Endothelial cell of umbilical vein (primary cell): ENCODE measurements at regions not wholly inside any gene's neighbourhood (a gene's known extent, or its start where the extent isn't known, plus 50 kb on each side); places are given as distances from the start of the nearest gene placed in this dataset.

Experiments used
- BruUV-seq: library from RNA; stranded (reverse); fragments of 400-500 nt; replicated peaks from 2 replicates; lab custom pipeline; 2021; lab: Mats Ljungman, UMichigan
- CTCF ChIA-PET: fragments of 300-600, 350-600 bp; sonication (Branson Sonifier 250); formaldehyde crosslinking; loops from one replicate; lab custom pipeline; 2021; ENCODE audit warnings: antibody characterized with exemption, inconsistent platforms; lab: Charles Lee
- POLR2A ChIA-PET: fragments of 300-600, 350-600 bp; sonication (Branson Sonifier 250); formaldehyde crosslinking; loops from one replicate; lab custom pipeline; 2021; ENCODE audit warnings: antibody characterized with exemption, inconsistent platforms; lab: Charles Lee
- DNase-seq: peaks from one replicate; pipeline ENCODE4 v3.0.0-alpha.2; 2011; ENCODE audit warnings: low read depth, low spot score
- FAIRE-seq: peaks from 2 replicates; lab custom pipeline; 2011; peaks lifted over from hg19 to GRCh38; lab: Jason Lieb, UNC
- H2AFZ ChIP-seq: 2 replicates; pipeline ENCODE4 v1.6.0; 2012; ENCODE audit warnings: low read depth, low read length, control low read depth, inconsistent platforms
- H3K27ac ChIP-seq: 2 replicates; pipeline ENCODE4 v1.5.1; 2011; ENCODE audit warnings: low read depth, mild to moderate bottlenecking, control low read depth, low read length, moderate library complexity; ENCODE audit not compliant: insufficient read depth
- H3K27me3 ChIP-seq, 2 experiments: 2 replicates each; pipeline versions ENCODE4 v1.6.0 to v1.6.1; 2011; ENCODE audit warnings: low read length in 2 of 2, mixed read lengths in 1 of 2; ENCODE audit not compliant: control insufficient read depth in 2 of 2, insufficient read depth in 2 of 2
- H3K36me3 ChIP-seq, 2 experiments: 2 replicates in 1 of 2; 3 replicates in 1 of 2; pipeline ENCODE4 v1.5.1; 2011; ENCODE audit warnings: low read length in 2 of 2, mild to moderate bottlenecking in 1 of 2, moderate library complexity in 1 of 2; ENCODE audit not compliant: control insufficient read depth in 2 of 2, insufficient read depth in 2 of 2; ENCODE audit errors: extremely low read depth in 1 of 2
- H3K4me1 ChIP-seq: 3 replicates; pipeline ENCODE4 v1.5.1; 2011; ENCODE audit warnings: mild to moderate bottlenecking, low read length; ENCODE audit not compliant: control insufficient read depth, insufficient read depth; ENCODE audit errors: extremely low read depth
- H3K4me2 ChIP-seq: 2 replicates; pipeline ENCODE4 v1.6.1; 2011; ENCODE audit warnings: low read length, control low read depth, mixed read lengths; ENCODE audit not compliant: insufficient read depth
- H3K4me3 ChIP-seq, 3 experiments: fragments of 200-600 bp in 1 of 3; sonication (generic), shearing (Covaris generic) in 1 of 3; replicated peaks in 1 of 3; 2 replicates each; pipeline ENCODE4 v1.5.1; 2011 to 2016; ENCODE audit warnings: control low read depth in 3 of 3, low read length in 3 of 3, mild to moderate bottlenecking in 2 of 3, inconsistent platforms in 1 of 3, low read depth in 1 of 3, moderate library complexity in 1 of 3; ENCODE audit not compliant: insufficient read depth in 1 of 3
- H3K79me2 ChIP-seq: 2 replicates; pipeline ENCODE4 v1.6.0; 2012; ENCODE audit warnings: low read length, inconsistent platforms; ENCODE audit not compliant: control insufficient read depth, insufficient read depth
- H3K9ac ChIP-seq: replicated peaks from 2 replicates; pipeline ENCODE3; 2011; ENCODE audit warnings: low read length, control low read depth; ENCODE audit not compliant: insufficient read depth; ENCODE audit errors: extremely low read depth
- H3K9me1 ChIP-seq: replicated peaks from 3 replicates; pipeline ENCODE4 v1.6.0; 2011; ENCODE audit warnings: mild to moderate bottlenecking, low read length; ENCODE audit not compliant: control insufficient read depth, insufficient read depth; ENCODE audit errors: extremely low read depth
- H3K9me3 ChIP-seq: replicated peaks from 2 replicates; pipeline ENCODE4 v1.5.1; 2012; ENCODE audit warnings: low read length, inconsistent platforms; ENCODE audit not compliant: control insufficient read depth, insufficient read depth
- H4K20me1 ChIP-seq: replicated peaks from 2 replicates; pipeline ENCODE3; 2011; ENCODE audit warnings: mild to moderate bottlenecking, low read length; ENCODE audit not compliant: control insufficient read depth, insufficient read depth; ENCODE audit errors: extremely low read depth
- EZH2 ChIP-seq: IDR thresholded peaks from 2 replicates; pipeline ENCODE4 v1.6.1; 2012; ENCODE audit warnings: borderline replicate concordance, low read depth, mild to moderate bottlenecking, moderate library complexity, low read length, inconsistent platforms; ENCODE audit not compliant: severe bottlenecking
- FOS ChIP-seq: IDR thresholded peaks from 2 replicates; pipeline ENCODE4 v1.6.1; 2011; ENCODE audit warnings: mild to moderate bottlenecking, low read length, moderate library complexity, borderline replicate concordance; ENCODE audit not compliant: insufficient read depth
- GATA2 ChIP-seq: IDR thresholded peaks from 2 replicates; pipeline ENCODE4 v1.7.0; 2011; ENCODE audit warnings: low read depth, mild to moderate bottlenecking, moderate library complexity, mixed read lengths, low read length; ENCODE audit not compliant: insufficient read length, insufficient read depth
- JUN ChIP-seq: IDR thresholded peaks from 2 replicates; pipeline ENCODE4 v1.6.1; 2011; ENCODE audit warnings: borderline replicate concordance, low read depth; ENCODE audit not compliant: insufficient read length, insufficient read depth
- MYC ChIP-seq: IDR thresholded peaks from one replicate; pipeline ENCODE4 v1.6.1; 2011; ENCODE audit warnings: mild to moderate bottlenecking, low read depth, low read length
- POLR2A ChIP-seq: IDR thresholded peaks from 2 replicates; pipeline ENCODE4 v1.6.1; 2012; ENCODE audit warnings: low read depth, mild to moderate bottlenecking, control low read depth, low read length
- POLR2AphosphoS5 ChIP-seq: IDR thresholded peaks from 2 replicates; pipeline ENCODE4 v1.6.1; 2012; ENCODE audit warnings: low read depth, mild to moderate bottlenecking, control low read depth, low read length, moderate library complexity; ENCODE audit not compliant: insufficient read depth
- dilution Hi-C: fragments of 300-500 bp; cut with MboI; formaldehyde crosslinking; loops from one replicate; pipeline ENCODE4 v1.15.0; 2019; ENCODE audit warnings: low sequenced_read_pairs; ENCODE audit not compliant: extremely low pct_ligation_motif_present
- intact Hi-C: fragments of 100-400 bp; cut with micrococcal nuclease; formaldehyde crosslinking; loops from one replicate; pipeline ENCODE4 v1.10.0; 2022
- TF ChIP-seq, protein P1 (sequence below), 2 donors: IDR thresholded peaks; 1 replicate in 1 of 2; 2 replicates in 1 of 2; pipeline ENCODE4 v1.5.1; 2011; ENCODE audit warnings: low read length in 2 of 2, mild to moderate bottlenecking in 2 of 2, moderate library complexity in 2 of 2, control low read depth in 1 of 2, inconsistent platforms in 1 of 2, low read depth in 1 of 2; ENCODE audit not compliant: insufficient read depth in 1 of 2; ENCODE audit errors: extremely low read depth in 1 of 2
- TF ChIP-seq, protein P2 (sequence below): IDR thresholded peaks from 2 replicates; pipeline ENCODE4 v1.6.1; 2011; ENCODE audit not compliant: insufficient read depth, insufficient read length

DNA sequence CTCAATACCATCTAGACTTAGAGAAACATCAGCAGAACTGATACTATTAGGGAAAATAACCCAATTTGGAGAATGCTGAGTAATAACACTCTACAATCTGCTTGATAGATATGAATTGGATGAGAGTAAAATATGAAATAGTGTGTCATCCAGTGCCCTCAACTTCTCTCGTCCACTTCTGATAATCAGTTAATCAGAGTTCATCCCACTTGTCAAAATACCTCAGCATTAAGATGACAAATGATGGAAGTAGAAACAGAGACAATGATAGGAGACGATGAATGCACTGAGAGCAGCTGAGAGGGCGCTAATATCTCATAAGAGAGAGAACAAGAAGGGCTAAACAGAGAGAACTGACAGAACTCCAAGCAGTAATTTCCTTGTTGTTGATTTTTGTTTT, 699.6 kb downstream of the EPHA7 start:
- H3K4me3 ChIP-seq: no peak overlapping the region
- H4K20me1 ChIP-seq: no peaks in the 10 kb centered on the region
- H3K27ac ChIP-seq: no peak overlapping the region
- no peaks in the 10 kb centered on the region for H3K9me3 ChIP-seq
- ChIA-PET POLR2A (no interaction called here), CTCF (no interaction called here)
- no peak overlapping the region for H2AFZ ChIP-seq
- no peaks in the 10 kb centered on the region for H3K27me3 ChIP-seq
- dilution Hi-C loops: no loop called here
- BruUV-seq: no TSS peak
- DNase-seq: no peak
- TF ChIP-seq, protein P1, sequence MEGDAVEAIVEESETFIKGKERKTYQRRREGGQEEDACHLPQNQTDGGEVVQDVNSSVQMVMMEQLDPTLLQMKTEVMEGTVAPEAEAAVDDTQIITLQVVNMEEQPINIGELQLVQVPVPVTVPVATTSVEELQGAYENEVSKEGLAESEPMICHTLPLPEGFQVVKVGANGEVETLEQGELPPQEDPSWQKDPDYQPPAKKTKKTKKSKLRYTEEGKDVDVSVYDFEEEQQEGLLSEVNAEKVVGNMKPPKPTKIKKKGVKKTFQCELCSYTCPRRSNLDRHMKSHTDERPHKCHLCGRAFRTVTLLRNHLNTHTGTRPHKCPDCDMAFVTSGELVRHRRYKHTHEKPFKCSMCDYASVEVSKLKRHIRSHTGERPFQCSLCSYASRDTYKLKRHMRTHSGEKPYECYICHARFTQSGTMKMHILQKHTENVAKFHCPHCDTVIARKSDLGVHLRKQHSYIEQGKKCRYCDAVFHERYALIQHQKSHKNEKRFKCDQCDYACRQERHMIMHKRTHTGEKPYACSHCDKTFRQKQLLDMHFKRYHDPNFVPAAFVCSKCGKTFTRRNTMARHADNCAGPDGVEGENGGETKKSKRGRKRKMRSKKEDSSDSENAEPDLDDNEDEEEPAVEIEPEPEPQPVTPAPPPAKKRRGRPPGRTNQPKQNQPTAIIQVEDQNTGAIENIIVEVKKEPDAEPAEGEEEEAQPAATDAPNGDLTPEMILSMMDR (IDR thresholded peaks at IDR 0.05; ENCODE audit: extremely low read depth in 1 of 2, insufficient read depth in 1 of 2, low read depth in 1 of 2, low read length in 2 of 2): no peak
- TF ChIP-seq POLR2A: no peak
- TF ChIP-seq, protein P2, sequence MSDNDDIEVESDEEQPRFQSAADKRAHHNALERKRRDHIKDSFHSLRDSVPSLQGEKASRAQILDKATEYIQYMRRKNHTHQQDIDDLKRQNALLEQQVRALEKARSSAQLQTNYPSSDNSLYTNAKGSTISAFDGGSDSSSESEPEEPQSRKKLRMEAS: no peak
- TF ChIP-seq MYC: no peak
- TF ChIP-seq POLR2AphosphoS5: no peak
- no peak for TF ChIP-seq GATA2
- TF ChIP-seq FOS: no peak
- TF ChIP-seq JUN: no peak
- no peak for TF ChIP-seq EZH2
- H3K9ac ChIP-seq: no peak overlapping the region
- intact Hi-C loops: no loop called here
- no peaks in the 10 kb centered on the region for H3K79me2 ChIP-seq
- H3K4me2 ChIP-seq: no peak overlapping the region
- no peak for FAIRE-seq
- H3K9me1 ChIP-seq: no peaks in the 10 kb centered on the region
- no peaks in the 10 kb centered on the region for H3K4me1 ChIP-seq
- no peaks in the 10 kb centered on the region for H3K36me3 ChIP-seq
